SK-N-SH treated with all-trans-retinoic acid at 6 μM for 48 hours (cell line): ENCODE measurements at regions not wholly inside any gene's neighbourhood (a gene's known extent, or its start where the extent isn't known, plus 50 kb on each side); places are given as distances from the start of the nearest gene placed in this dataset.

ENCODE experiments used
- BACH2 ChIP-seq: fragments of 250-450 bp; sonication (Bioruptor Pico); IDR thresholded peaks from 2 replicates; pipeline ENCODE4 v1.9.0; 2021; ENCODE audit warnings: mild to moderate bottlenecking, borderline replicate concordance
- CREB5 ChIP-seq: fragments of 250-450 bp; sonication (Bioruptor Pico); IDR thresholded peaks from 2 replicates; pipeline ENCODE4 v1.5.1; 2020; ENCODE audit warnings: low read depth, mild to moderate bottlenecking, moderate library complexity
- CSRNP3 ChIP-seq: fragments of 250-450 bp; sonication (Bioruptor Pico); IDR thresholded peaks from 2 replicates; pipeline ENCODE4 v1.5.1; 2021; ENCODE audit warnings: mild to moderate bottlenecking, moderate library complexity
- ESRRG ChIP-seq: fragments of 250-450 bp; sonication (Bioruptor Pico); IDR thresholded peaks from 2 replicates; pipeline ENCODE4 v1.6.1; 2021; ENCODE audit warnings: mild to moderate bottlenecking
- PATZ1 ChIP-seq: fragments of 250-450 bp; sonication (Bioruptor Pico); IDR thresholded peaks from 2 replicates; pipeline ENCODE4 v1.8.0; 2020; ENCODE audit warnings: mild to moderate bottlenecking, moderate library complexity, borderline replicate concordance
- SNAI2 ChIP-seq: fragments of 250-450 bp; sonication (Bioruptor Pico); IDR thresholded peaks from 2 replicates; pipeline ENCODE4 v1.5.0; 2020; ENCODE audit warnings: mild to moderate bottlenecking, moderate library complexity
- TCF4 ChIP-seq: fragments of 250-450 bp; sonication (Bioruptor Pico); IDR thresholded peaks from 2 replicates; pipeline ENCODE4 v1.8.0; 2021; ENCODE audit warnings: mild to moderate bottlenecking, moderate library complexity, borderline replicate concordance
- ZC3H10 ChIP-seq: fragments of 250-450 bp; sonication (Bioruptor Pico); IDR thresholded peaks from 2 replicates; pipeline ENCODE4 v1.5.1; 2021; ENCODE audit warnings: mild to moderate bottlenecking, moderate library complexity
- ZFP3 ChIP-seq: fragments of 250-450 bp; sonication (Bioruptor Pico); IDR thresholded peaks from 2 replicates; pipeline ENCODE4 v1.5.0; 2020; ENCODE audit warnings: mild to moderate bottlenecking, moderate library complexity
- ZFP30 ChIP-seq: fragments of 450-650 bp; formaldehyde crosslinking; IDR thresholded peaks from 2 replicates; pipeline ENCODE4 v1.5.0; 2022; ENCODE audit warnings: mild to moderate bottlenecking, moderate library complexity

- TF ChIP-seq PATZ1 (CRISPR knock-in tag): no peak
- no peak for TF ChIP-seq BACH2 (CRISPR knock-in tag)
- TF ChIP-seq ESRRG: no peak
- TF ChIP-seq CREB5 (CRISPR knock-in tag): no peak
- TF ChIP-seq ZC3H10 (CRISPR knock-in tag): no peak
- TF ChIP-seq ZFP30: no peak
- TF ChIP-seq ZFP3 (CRISPR knock-in tag): no peak
- no peak for TF ChIP-seq SNAI2
- TF ChIP-seq TCF4 (CRISPR knock-in tag): no peak
- no peak for TF ChIP-seq CSRNP3 (CRISPR knock-in tag)
Observed at GRCh38 chr4:81963015-81963762, 410.6 kb downstream of the HNRNPD start.
